GM12878 (cell line): ENCODE measurements at regions not wholly inside any gene's neighbourhood (a gene's known extent, or its start where the extent isn't known, plus 50 kb on each side); places are given as distances from the start of the nearest gene placed in this dataset.

Source experiments
- ATAC-seq: fragments of 200-7000 bp; cut with Tn5 transposase; 3 replicates; pipeline ENCODE4 v1.9.1; 2020; ENCODE audit warnings: mild to moderate bottlenecking, moderate library complexity
- BruUV-seq: library from RNA; stranded (reverse); fragments of 400-500 nt; replicated peaks from 2 replicates; lab custom pipeline; 2021; lab: Mats Ljungman, UMichigan
- CTCF ChIA-PET: fragments of 300-600 bp; sonication (Branson Sonifier 250); formaldehyde crosslinking; extraction: SDS; loops from one replicate; lab custom pipeline; 2021; ENCODE audit warnings: inconsistent platforms; lab: Yijun Ruan, JAX
- POLR2A ChIA-PET: fragments of 350-600 bp; formaldehyde crosslinking; extraction: SDS; loops from one replicate; lab custom pipeline; 2021; ENCODE audit warnings: inconsistent platforms; lab: Charles Lee
- RAD21 ChIA-PET: fragments of 300-600 bp; sonication (Branson Sonifier 250); formaldehyde crosslinking; loops from one replicate; lab custom pipeline; 2023; ENCODE audit warnings: antibody characterized with exemption; ENCODE audit not compliant: unreplicated experiment; lab: Charles Lee
- SMC1A ChIA-PET: fragments of 300-600 bp; sonication (Branson Sonifier 250); formaldehyde crosslinking; loops from one replicate; lab custom pipeline; 2023; ENCODE audit not compliant: unreplicated experiment, uncharacterized antibody; lab: Charles Lee
- DNase-seq: peaks from one replicate; pipeline ENCODE4 v3.0.0-alpha.2; 2011; ENCODE audit warnings: low read depth, low spot score
- FAIRE-seq: peaks from 3 replicates; lab custom pipeline; 2011; peaks lifted over from hg19 to GRCh38; lab: Jason Lieb, UNC
- H2AFZ ChIP-seq: 2 replicates; pipeline ENCODE4 v1.6.0; 2011; ENCODE audit warnings: low read depth, low read length, control low read depth; ENCODE audit not compliant: control insufficient read depth
- H3K27ac ChIP-seq: 2 replicates; pipeline ENCODE4 v1.5.1; 2011; ENCODE audit warnings: control low read depth; ENCODE audit not compliant: control insufficient read depth, insufficient read depth
- H3K27me3 ChIP-seq, 2 experiments: replicated peaks in 1 of 2; 2 replicates each; pipeline versions ENCODE4 v1.6.0 to v1.6.1; 2011; ENCODE audit warnings: low read length in 1 of 2; ENCODE audit not compliant: control insufficient read depth in 2 of 2, insufficient read depth in 2 of 2
- H3K36me3 ChIP-seq, 2 experiments: 2 replicates each; pipeline ENCODE4 v1.5.1; 2011; ENCODE audit warnings: low read length in 1 of 2; ENCODE audit not compliant: control insufficient read depth in 2 of 2, insufficient read depth in 2 of 2
- H3K4me1 ChIP-seq: 2 replicates; pipeline ENCODE4 v1.6.1; 2011; ENCODE audit warnings: mild to moderate bottlenecking, low read length, moderate library complexity, mixed read lengths; ENCODE audit not compliant: control insufficient read depth, insufficient read depth
- H3K4me2 ChIP-seq: 2 replicates; pipeline ENCODE4 v1.6.0; 2011; ENCODE audit warnings: control low read depth; ENCODE audit not compliant: control insufficient read depth, insufficient read depth
- H3K4me3 ChIP-seq: fragments of 200-600 bp; sonication (generic); 2 replicates; pipeline ENCODE4 v1.5.1; 2016
- H3K79me2 ChIP-seq: 2 replicates; pipeline ENCODE4 v1.6.0; 2011; ENCODE audit warnings: low read length; ENCODE audit not compliant: control insufficient read depth, insufficient read depth
- H3K9ac ChIP-seq: 2 replicates; pipeline ENCODE4 v1.8.0; 2011; ENCODE audit warnings: low read length, control low read depth, mixed read lengths; ENCODE audit not compliant: control insufficient read depth, insufficient read depth
- H3K9me3 ChIP-seq: replicated peaks from 3 replicates; pipeline ENCODE4 v1.5.1; 2011; ENCODE audit warnings: mild to moderate bottlenecking, low read length; ENCODE audit not compliant: control insufficient read depth, insufficient read depth
- H4K20me1 ChIP-seq: 2 replicates; pipeline ENCODE4 v1.6.0; 2011; ENCODE audit not compliant: control insufficient read depth, insufficient read depth
- CHD4 ChIP-seq: fragments of 200-600 bp; sonication (generic); IDR thresholded peaks from 2 replicates; pipeline ENCODE4 v1.6.1; 2016; ENCODE audit warnings: mild to moderate bottlenecking
- DPF2 ChIP-seq: fragments of 450-650 bp; IDR thresholded peaks from 2 replicates; pipeline ENCODE4 v1.6.1; 2017; ENCODE audit warnings: mild to moderate bottlenecking
- ESRRA ChIP-seq: IDR thresholded peaks from 2 replicates; pipeline ENCODE4 v1.6.1; 2012; ENCODE audit warnings: mild to moderate bottlenecking, low read length, improper control_type of control experiment
- KAT2A ChIP-seq: conservative IDR thresholded peaks from 2 replicates; pipeline ENCODE4 v1.6.1; 2011; ENCODE audit warnings: low read depth, low read length; ENCODE audit not compliant: control insufficient read depth
- NFYB ChIP-seq: IDR thresholded peaks from 2 replicates; pipeline ENCODE4 v1.6.1; 2011; ENCODE audit warnings: low read depth, mild to moderate bottlenecking, low read length, improper control_type of control experiment, moderate library complexity; ENCODE audit not compliant: insufficient read depth
- RB1 ChIP-seq: fragments of 450-650 bp; formaldehyde crosslinking; IDR thresholded peaks from 2 replicates; pipeline ENCODE4 v1.6.1; 2017; ENCODE audit warnings: mild to moderate bottlenecking, borderline replicate concordance
- USF2 ChIP-seq: IDR thresholded peaks from 2 replicates; pipeline ENCODE4 v1.6.1; 2011; ENCODE audit warnings: low read depth, low read length, improper control_type of control experiment, borderline replicate concordance
- ZNF24 ChIP-seq: fragments of 450-650 bp; IDR thresholded peaks from 2 replicates; pipeline ENCODE4 v1.6.1; 2017; ENCODE audit warnings: antibody characterized with exemption, mild to moderate bottlenecking
- WGBS: methylation state at CpG from one replicate; pipeline ENCODE4 v1.1.6; 2016; ENCODE audit warnings: low lambda C conversion rate; ENCODE audit not compliant: insufficient replicate concordance, insufficient coverage; ENCODE audit errors: missing lambda C conversion rate; 5-methylcytosine and 5-hydroxymethylcytosine counted together
- in situ Hi-C: fragments of 300-500 bp; cut with MboI; formaldehyde crosslinking; loops from 9 replicates; pipeline ENCODE4 v1.14.3; 2018; ENCODE audit warnings: mixed read lengths
- intact Hi-C: fragments of 100-400 bp; cut with micrococcal nuclease; formaldehyde crosslinking; loops from one replicate; pipeline ENCODE4 v1.14.2; 2022; ENCODE audit not compliant: unreplicated experiment

- BruUV-seq: no TSS peak
- ChIA-PET POLR2A (no interaction called here), SMC1A (no interaction called here), CTCF (no interaction called here), RAD21 (no interaction called here)
- 6% methylated on average over 2 of the region's 2 CpGs for WGBS
- no peak for DNase-seq
- intact Hi-C loops (no loop called here), in situ Hi-C loops (no loop called here)
- Histone ChIP-seq H3K4me1 (no peaks in the 10 kb centered on the region), H3K27ac (no peak overlapping the region), H3K27me3 (no peaks in the 10 kb centered on the region), H2AFZ (no peak overlapping the region), H3K36me3 (no peaks in the 10 kb centered on the region), H4K20me1 (no peaks in the 10 kb centered on the region), H3K4me2 (no peak overlapping the region), H3K9ac (no peak overlapping the region), H3K79me2 (no peaks in the 10 kb centered on the region), H3K9me3 (no peaks in the 10 kb centered on the region), H3K4me3 (no peak overlapping the region)
- no peak for FAIRE-seq
- no peak for TF ChIP-seq CHD4
- no peak for TF ChIP-seq ZNF24
- no peak for TF ChIP-seq KAT2A
- ATAC-seq: no peak
These were observed 435.7 kb upstream of the RUNX1 start for GRCh38 chr21:35484851-35485250.

- Histone ChIP-seq H3K79me2 (no peaks in the 10 kb centered on the region), H3K4me1 (no peaks in the 10 kb centered on the region), H3K9me3 (no peaks in the 10 kb centered on the region), H3K4me3 (no peak overlapping the region), H3K4me2 (no peak overlapping the region), H3K27me3 (no peaks in the 10 kb centered on the region), H3K36me3 (no peaks in the 10 kb centered on the region), H3K9ac (no peak overlapping the region), H4K20me1 (no peaks in the 10 kb centered on the region), H3K27ac (no peak overlapping the region), H2AFZ (no peak overlapping the region)
- in situ Hi-C loops (no loop called here), intact Hi-C loops (no loop called here)
- 50% methylated on average over 2 of the region's 2 CpGs for WGBS
- ChIA-PET RAD21 (no interaction called here), CTCF (no interaction called here), SMC1A (no interaction called here), POLR2A (no interaction called here)
- no TSS peak for BruUV-seq
- ATAC-seq (no peak), FAIRE-seq (no peak), DNase-seq (no peak)
- no peak for TF ChIP-seq RB1
- no peak for TF ChIP-seq USF2
- TF ChIP-seq DPF2: no peak
- TF ChIP-seq NFYB: no peak
- TF ChIP-seq ESRRA: no peak
These were observed 434.9 kb upstream of the RUNX1 start for GRCh38 chr21:35484032-35484431.
